Osteoblast (primary cell): ENCODE measurements at regions not wholly inside any gene's neighbourhood (a gene's known extent, or its start where the extent isn't known, plus 50 kb on each side); places are given as distances from the start of the nearest gene placed in this dataset.

Source experiments
- DNase-seq: peaks from one replicate; pipeline ENCODE4 v3.0.0; 2011; ENCODE audit warnings: low spot score, mixed read lengths; ENCODE audit not compliant: insufficient read length; ENCODE audit errors: missing footprints
- H2AFZ ChIP-seq: 2 replicates; pipeline ENCODE4 v1.6.0; 2011; ENCODE audit warnings: mild to moderate bottlenecking, low read length
- H3K27ac ChIP-seq: 2 replicates; pipeline ENCODE4 v1.5.1; 2011; ENCODE audit warnings: mild to moderate bottlenecking, low read depth, low read length, moderate library complexity
- H3K27me3 ChIP-seq: 2 replicates; pipeline ENCODE4 v1.6.0; 2012; ENCODE audit warnings: mild to moderate bottlenecking, control low read depth, inconsistent platforms, low read length, moderate library complexity; ENCODE audit not compliant: insufficient read depth
- H3K36me3 ChIP-seq: 2 replicates; pipeline ENCODE4 v1.5.1; 2011; ENCODE audit warnings: mild to moderate bottlenecking, low read length, control low read depth, moderate library complexity; ENCODE audit not compliant: insufficient read depth
- H3K4me1 ChIP-seq: 2 replicates; pipeline ENCODE4 v1.5.1; 2011; ENCODE audit warnings: mild to moderate bottlenecking, low read length, control low read depth, moderate library complexity; ENCODE audit not compliant: insufficient read depth
- H3K4me2 ChIP-seq: 2 replicates; pipeline ENCODE4 v1.6.0; 2011; ENCODE audit warnings: mild to moderate bottlenecking, low read length; ENCODE audit not compliant: insufficient read depth
- H3K4me3 ChIP-seq: fragments of 200-600 bp; sonication (generic); 3 replicates; pipeline ENCODE4 v1.5.1; 2012; ENCODE audit warnings: mild to moderate bottlenecking, low read length, inconsistent platforms; ENCODE audit not compliant: insufficient read depth
- H3K79me2 ChIP-seq: 2 replicates; pipeline ENCODE4 v1.6.0; 2012; ENCODE audit warnings: mild to moderate bottlenecking, low read length, control low read depth, inconsistent platforms; ENCODE audit not compliant: insufficient read depth
- H3K9me3 ChIP-seq: 2 replicates; pipeline ENCODE4 v1.5.1; 2011; ENCODE audit warnings: low read depth, low read length, control low read depth
- H4K20me1 ChIP-seq: 2 replicates; pipeline ENCODE4 v1.6.0; 2012; ENCODE audit warnings: mild to moderate bottlenecking, low read length, control low read depth; ENCODE audit not compliant: insufficient read depth
- TF ChIP-seq, protein P1 (sequence below): IDR thresholded peaks from 2 replicates; pipeline ENCODE4 v1.5.1; 2011; ENCODE audit warnings: mild to moderate bottlenecking, low read depth, low read length, moderate library complexity; ENCODE audit errors: extremely low read depth

DNA sequence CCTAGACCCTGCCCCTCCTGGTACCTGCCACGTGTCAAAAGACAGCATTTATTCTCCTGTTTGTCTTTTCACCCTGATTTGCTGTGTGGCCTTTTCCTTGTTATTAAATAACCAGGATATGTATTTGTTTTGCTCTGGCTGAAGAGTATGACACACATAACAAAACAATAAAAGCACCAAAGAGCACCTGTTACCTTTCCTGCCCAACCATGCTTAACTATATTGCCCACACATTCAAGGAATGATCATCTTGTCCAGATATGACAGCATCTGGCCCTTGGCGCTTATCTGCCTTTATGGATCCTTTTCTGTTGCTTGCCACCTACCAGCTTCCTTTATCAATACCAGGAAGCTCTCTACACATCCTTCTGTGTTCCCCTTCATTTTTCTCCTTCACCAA lies 357.7 kb downstream of the FGFR2 start:
- H3K4me3 ChIP-seq = no peak overlapping the region
- no peaks in the 10 kb centered on the region for H3K4me1 ChIP-seq
- no peak overlapping the region for H3K4me2 ChIP-seq
- no peaks in the 10 kb centered on the region for H3K79me2 ChIP-seq
- H4K20me1 ChIP-seq = no peaks in the 10 kb centered on the region
- H3K27ac ChIP-seq = no peak overlapping the region
- H2AFZ ChIP-seq = no peak overlapping the region
- TF ChIP-seq, protein P1, sequence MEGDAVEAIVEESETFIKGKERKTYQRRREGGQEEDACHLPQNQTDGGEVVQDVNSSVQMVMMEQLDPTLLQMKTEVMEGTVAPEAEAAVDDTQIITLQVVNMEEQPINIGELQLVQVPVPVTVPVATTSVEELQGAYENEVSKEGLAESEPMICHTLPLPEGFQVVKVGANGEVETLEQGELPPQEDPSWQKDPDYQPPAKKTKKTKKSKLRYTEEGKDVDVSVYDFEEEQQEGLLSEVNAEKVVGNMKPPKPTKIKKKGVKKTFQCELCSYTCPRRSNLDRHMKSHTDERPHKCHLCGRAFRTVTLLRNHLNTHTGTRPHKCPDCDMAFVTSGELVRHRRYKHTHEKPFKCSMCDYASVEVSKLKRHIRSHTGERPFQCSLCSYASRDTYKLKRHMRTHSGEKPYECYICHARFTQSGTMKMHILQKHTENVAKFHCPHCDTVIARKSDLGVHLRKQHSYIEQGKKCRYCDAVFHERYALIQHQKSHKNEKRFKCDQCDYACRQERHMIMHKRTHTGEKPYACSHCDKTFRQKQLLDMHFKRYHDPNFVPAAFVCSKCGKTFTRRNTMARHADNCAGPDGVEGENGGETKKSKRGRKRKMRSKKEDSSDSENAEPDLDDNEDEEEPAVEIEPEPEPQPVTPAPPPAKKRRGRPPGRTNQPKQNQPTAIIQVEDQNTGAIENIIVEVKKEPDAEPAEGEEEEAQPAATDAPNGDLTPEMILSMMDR = no peak
- H3K27me3 ChIP-seq = no peaks in the 10 kb centered on the region
- no peak for DNase-seq
- H3K36me3 ChIP-seq = no peaks in the 10 kb centered on the region
- H3K9me3 ChIP-seq = no peaks in the 10 kb centered on the region

DNA sequence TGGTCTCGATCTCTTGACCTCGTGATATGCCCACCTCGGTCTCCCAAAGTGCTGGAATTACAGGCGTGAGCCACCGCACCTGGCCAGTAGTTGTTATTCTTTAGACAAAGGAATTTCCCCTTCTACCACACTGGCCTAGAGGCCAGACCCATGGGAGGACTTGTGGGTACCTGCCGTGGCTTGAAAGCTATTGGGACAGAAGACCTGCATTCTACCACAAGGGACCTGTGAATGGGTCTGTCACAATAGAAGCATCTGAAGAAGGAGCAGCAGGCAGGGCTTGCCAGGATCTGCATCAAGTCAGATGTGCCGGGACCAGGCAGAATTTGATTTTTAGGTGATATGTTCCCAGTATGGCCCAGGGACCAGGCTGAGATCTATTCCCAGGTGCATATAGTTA lies 356.9 kb downstream of the FGFR2 start:
- TF ChIP-seq, protein P1 = no peak
- Histone ChIP-seq H3K79me2 (no peaks in the 10 kb centered on the region), H3K27me3 (no peaks in the 10 kb centered on the region), H3K9me3 (no peaks in the 10 kb centered on the region), H3K36me3 (no peaks in the 10 kb centered on the region), H3K4me2 (no peak overlapping the region), H2AFZ (no peak overlapping the region), H3K4me1 (no peaks in the 10 kb centered on the region), H3K27ac (no peak overlapping the region), H4K20me1 (no peaks in the 10 kb centered on the region), H3K4me3 (no peak overlapping the region)
- DNase-seq = no peak

DNA sequence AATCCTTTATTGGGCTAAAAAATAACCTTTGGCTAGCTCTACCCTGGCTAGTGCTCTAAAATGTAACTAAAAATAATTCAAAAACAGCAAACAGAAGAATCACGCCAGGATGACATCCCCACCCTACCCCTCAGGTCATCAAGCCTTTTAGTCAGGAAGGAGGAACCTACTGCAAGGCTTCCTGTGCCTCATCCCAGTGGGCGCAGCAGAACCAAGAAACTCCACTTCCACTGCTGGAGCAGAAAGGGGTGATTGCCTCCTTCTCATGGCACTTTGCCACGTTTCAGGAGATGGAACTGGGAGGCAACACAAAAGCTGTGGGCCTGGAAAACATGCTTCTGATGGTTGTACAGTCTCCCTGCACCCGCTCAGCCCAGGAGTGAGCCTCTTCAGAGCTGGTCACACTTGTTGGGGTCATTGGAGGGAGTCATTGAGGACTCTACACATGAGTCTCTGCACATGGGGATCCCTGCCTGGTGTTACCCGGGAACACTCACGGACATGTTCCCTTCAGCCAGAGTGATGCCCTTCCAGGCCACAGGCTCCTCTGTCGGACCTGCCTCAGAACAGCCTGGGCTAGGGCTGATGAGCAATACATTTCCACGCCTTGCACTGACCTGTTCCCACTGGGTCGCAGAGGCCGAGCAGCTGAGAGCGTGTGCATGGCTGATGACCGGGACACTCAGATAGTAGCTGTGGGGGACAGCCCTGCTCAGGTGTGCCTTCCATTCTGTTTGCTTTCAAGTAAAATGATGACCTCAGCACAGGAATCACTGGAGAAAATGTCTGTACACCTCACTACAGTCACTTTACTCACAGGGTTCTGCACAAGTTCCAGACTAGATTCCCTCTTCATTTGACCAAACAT lies 355.3 kb downstream of the FGFR2 start:
- Histone ChIP-seq H3K36me3 (no peaks in the 10 kb centered on the region), H3K27me3 (no peaks in the 10 kb centered on the region)
- TF ChIP-seq, protein P1 = no peak

DNA sequence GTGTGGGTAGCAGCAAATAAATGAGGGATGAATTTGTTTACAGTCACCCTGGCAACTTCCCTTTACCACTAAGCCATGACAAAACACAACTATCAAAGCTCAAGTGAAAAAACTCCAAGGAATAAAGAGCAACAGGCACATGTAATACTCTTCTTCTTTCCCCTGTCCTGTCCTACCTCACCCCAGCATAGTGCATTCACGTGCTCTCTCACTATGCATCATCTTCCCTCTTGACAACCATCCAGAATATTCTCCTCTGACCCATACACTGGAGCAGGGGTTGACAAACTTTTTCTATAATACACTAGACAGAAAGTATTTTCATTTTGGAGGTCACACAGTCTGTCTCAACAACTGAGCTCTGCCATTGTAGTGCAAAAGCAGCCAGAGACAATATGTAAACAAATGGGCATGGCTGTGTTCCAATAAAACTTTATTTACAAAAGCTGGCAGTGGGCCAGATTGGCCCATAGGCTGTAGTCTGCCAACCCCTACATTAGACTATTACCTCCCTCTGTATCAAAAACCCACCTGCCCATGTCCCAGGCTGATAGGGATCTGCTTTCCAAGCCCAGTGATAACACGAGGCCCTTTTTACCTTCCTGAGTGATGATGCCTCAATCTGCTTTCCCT lies 354.5 kb downstream of the FGFR2 start:
- Histone ChIP-seq H3K36me3 (no peaks in the 10 kb centered on the region), H4K20me1 (no peaks in the 10 kb centered on the region), H3K9me3 (no peaks in the 10 kb centered on the region), H3K79me2 (no peaks in the 10 kb centered on the region), H2AFZ (no peak overlapping the region), H3K4me3 (no peak overlapping the region), H3K27ac (no peak overlapping the region), H3K4me2 (no peak overlapping the region), H3K4me1 (no peaks in the 10 kb centered on the region), H3K27me3 (no peaks in the 10 kb centered on the region)
- DNase-seq = no peak
- TF ChIP-seq, protein P1 = no peak

More for the DNA sequence above, 355.3 kb downstream of the FGFR2 start:
- Histone ChIP-seq H3K4me3 (no peak overlapping the region), H4K20me1 (no peaks in the 10 kb centered on the region), H3K79me2 (no peaks in the 10 kb centered on the region), H3K4me2 (no peak overlapping the region), H2AFZ (no peak overlapping the region), H3K4me1 (no peaks in the 10 kb centered on the region), H3K27ac (no peak overlapping the region), H3K9me3 (no peaks in the 10 kb centered on the region)
- DNase-seq = no peak
